GOT3 (cell line): ENCODE measurements at regions not wholly inside any gene's neighbourhood (a gene's known extent, or its start where the extent isn't known, plus 50 kb on each side); places are given as distances from the start of the nearest gene placed in this dataset.

ENCODE experiments used
- DNase-seq: peaks from one replicate; lab custom pipeline; 2025; ENCODE audit warnings: mixed read lengths; lab: John Stamatoyannopoulos, UW

GRCh38 chr3:22210693-22211092, 459.7 kb upstream of the ZNF385D start:
- DNase-seq, result no peak

DNA sequence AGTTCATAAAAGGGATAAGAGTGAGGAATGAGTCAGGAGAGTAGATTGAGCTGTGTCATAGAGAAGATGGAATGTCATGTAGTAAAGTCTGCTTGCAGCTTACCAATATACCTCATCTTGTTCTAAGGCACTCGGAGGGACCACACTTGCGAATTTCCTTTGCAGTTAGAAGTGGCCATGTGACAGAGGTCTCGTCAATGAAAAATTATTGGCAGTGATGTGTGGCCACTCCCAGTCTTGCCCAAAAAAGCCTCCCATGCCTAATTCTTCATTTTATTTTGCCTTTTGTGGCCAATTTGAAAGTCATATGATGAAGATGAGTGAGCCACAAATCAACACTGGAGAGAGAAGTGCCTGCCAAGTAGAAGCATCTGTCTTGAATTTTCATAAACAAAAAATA, 465.6 kb upstream of the ZNF385D start:
- DNase-seq, result no peak

- DNase-seq, result no peak
These were observed 474.2 kb upstream of the ZNF385D start for GRCh38 chr3:22225161-22225560.

- no peak for DNase-seq
These were observed 477.7 kb upstream of the ZNF385D start for GRCh38 chr3:22228705-22229104.

DNA sequence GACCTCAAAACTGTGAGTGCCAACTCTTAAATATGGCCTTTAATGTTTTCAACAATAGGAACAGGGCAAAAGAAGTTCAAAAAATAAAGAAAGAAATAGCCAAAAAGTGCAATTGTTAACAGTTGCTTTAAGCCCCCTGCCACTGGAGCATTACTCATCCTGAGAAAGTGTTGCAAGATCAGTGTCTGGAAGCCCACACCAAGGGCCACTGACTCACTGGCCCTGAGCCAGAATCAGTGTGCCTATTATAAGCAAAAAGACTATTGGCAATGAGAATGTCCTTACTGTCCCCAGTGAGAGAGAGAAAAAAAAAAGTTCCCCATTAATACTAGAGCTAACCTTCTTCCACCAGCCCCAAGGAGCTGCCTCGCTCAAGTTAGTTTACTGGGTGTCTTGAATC, 480.1 kb upstream of the ZNF385D start:
- DNase-seq, result no peak

- DNase-seq, result no peak
These were observed 485.7 kb upstream of the ZNF385D start for GRCh38 chr3:22236490-22237270.

DNA sequence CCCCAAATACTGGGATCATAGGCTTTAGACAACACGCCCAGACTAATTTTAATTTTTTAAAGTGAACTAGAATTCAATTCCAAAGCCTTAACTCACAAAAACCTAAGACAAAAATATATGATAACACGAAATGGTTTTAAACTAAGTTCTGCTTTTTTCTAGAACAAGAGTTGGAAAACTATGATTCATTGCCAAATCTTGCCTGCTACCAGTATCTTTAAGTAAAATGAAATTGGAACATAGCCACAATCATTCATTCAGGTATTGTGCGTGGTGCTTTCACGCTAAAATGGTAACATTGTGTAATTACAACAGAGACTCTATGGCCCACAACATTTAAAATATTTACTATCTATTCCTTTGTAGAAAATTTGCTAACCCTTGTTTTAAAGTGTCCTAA, 488.0 kb upstream of the ZNF385D start:
- no peak for DNase-seq

GRCh38 chr3:22241110-22241509, 490.1 kb upstream of the ZNF385D start:
- DNase-seq, result no peak

DNA sequence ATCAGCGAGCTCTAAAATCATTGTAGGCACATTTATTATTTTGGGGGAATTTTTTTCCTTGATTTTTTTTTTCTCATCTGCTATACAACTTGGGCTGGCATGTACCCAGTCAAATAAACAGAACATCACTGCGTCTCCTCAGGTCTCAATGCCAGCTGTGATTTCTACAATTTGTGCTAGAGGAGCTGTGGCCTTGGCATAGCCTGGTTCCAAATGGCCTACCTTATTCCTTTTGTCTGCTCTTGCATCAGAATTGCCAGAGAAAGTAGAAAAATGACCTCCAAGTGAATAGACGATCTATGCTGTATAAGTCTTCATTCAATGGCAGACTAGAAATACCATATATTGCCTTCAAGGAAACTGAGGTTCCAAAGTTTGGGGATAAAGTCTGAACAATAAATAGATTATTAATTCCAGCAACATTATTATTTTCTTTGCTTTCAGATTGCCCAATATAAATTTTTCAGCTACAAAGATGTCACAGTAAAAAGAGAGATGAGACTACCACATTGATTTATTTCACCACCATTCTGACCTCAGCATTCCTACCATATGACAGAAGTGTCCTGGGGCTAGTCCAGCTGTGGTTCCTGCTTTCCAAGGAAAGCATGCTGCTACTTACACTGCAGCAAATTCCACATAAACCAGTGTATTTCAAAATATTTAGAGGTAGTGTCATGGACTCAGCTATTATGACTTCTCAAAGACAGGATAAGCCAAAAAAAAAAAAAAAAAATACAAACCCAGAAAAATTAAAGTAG, 493.9 kb upstream of the ZNF385D start:
- DNase-seq, result no peak

DNA sequence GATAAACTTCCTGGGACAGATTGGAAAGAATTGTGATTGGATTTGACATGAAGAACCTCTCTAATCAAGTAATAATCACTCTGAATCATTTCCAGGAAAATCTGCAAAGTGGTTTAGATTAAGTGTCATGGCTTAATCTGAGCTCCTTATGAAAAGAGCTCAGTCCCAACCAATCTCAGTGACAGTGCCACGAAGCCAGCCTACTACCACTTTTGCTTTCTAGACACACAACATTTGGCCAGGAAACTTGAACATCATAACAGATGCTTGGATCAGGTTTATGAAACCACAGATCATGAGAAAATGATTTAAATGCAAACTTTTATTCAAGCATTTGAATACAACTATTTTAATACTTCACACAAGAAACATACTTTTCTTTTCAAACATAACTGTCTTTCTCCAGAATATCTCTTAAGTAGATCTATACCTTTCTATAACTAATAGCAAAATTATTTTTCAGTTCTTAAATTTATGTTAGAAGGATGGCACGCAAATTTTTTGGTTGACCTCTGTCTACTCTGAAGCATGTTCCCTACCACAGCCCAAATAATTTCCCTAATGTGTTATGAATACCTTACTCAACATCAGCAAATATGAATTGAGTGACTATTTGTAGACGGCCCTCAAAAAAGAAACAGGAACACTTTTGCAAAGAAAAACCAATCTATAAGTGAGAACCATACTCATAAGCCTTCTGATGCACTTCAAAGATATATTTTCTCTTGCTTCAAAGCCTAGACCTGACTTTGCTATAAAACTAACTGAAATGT, 495.0 kb upstream of the ZNF385D start:
- no peak for DNase-seq

DNA sequence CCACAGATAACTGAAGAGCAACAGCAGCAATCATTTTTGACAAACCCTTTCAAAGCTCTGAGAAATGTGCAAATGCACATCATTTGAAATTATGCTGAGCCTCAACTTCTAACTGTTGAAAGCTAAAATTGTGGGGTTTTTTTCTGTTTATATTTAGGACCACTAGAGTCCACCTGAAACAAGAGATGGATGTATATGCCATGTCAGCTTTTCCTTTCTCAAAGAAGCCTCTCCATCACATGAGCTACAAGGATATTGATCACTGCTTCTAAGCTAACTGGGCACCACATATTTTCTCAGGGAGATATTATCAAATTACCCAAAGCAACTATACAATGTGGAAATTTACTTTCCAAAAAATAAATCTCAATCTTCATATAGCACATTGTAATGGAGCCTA, 498.6 kb upstream of the ZNF385D start:
- no peak for DNase-seq

- no peak for DNase-seq
These were observed 506.2 kb upstream of the ZNF385D start for GRCh38 chr3:22257252-22257651.

GRCh38 chr3:22262386-22262785, 511.4 kb upstream of the ZNF385D start:
- no peak for DNase-seq

- no peak for DNase-seq
These were observed 512.0 kb upstream of the ZNF385D start for GRCh38 chr3:22263042-22263441.

- DNase-seq, result no peak
These were observed 514.4 kb upstream of the ZNF385D start for GRCh38 chr3:22265403-22265802.

DNA sequence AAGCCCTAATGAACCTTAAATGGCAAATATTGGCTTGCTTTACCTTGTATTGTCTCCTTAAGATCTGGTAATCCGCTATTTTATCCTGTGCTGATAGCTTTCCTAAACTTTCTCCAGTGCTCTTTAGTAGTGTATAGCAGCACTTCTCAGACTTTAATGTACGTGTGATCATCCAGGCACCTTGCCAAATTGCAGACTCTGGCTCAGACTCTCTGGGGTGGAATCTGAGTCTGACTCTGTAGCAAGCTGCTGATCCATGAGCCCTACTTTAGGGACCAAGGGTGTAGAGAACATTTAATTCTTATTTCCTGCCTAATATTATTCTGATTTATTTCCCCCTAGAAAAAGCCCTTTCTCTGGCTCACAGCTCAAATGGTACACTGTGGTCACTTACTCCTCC, 518.8 kb upstream of the ZNF385D start:
- no peak for DNase-seq

DNA sequence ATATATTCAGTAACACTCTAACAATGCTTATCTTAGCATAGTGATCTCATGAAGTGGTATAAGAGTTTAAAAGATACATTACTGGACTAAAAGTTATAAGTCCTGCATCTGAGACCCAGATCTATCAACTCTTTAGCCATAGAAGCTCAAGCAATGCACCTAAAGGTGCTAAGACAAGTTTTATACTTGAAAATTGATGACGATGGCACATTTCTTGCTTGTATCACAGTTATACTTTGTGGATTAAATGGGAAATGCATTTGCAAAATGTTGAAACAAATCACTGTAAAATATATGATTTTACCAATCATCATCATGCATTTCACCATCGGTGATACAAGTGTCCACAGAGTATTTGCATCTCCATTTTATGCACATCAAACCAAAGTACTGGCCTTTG, 525.3 kb upstream of the ZNF385D start:
- no peak for DNase-seq

DNA sequence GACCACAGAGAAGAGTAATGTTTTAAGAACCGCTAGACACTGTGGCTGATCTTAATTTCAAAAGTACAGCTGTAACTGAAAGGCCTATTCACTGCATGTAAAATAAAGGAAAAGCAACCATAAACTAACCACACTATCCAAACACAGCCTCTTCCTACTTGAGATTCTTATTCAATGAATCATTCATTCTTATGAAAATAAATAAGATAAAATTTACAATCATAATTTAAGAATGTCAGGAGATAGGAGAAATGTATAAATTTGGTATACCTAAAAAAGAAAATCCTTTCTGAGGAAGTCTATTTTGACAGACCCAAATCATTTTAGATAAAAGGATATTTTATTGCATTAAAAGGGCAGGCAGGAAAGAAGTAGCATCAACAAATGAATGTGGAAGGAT, 533.5 kb upstream of the ZNF385D start:
- no peak for DNase-seq

- DNase-seq, result no peak
These were observed 537.7 kb upstream of the ZNF385D start for GRCh38 chr3:22288756-22289155.

GRCh38 chr3:22292681-22293080, 541.7 kb upstream of the ZNF385D start:
- no peak for DNase-seq

DNA sequence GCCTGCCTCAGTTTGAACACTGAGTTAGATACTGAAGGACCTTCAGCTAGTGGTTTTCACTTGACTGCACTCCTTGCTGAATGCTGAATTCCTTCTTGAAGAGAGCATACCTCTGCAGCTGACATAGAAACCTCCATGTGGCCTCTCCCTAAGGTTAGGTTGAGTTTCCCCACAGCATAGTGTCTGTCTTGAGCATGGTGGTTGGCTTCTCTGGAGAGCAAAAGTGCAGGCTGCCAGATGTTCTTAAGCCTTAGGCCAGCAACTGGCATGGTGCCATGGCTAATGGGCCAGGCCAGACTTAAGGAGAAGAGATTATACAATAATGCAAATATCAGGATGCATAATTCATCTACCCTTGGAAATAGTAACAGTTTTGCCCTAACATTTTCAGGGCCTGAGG, 545.6 kb upstream of the ZNF385D start:
- DNase-seq, result no peak

DNA sequence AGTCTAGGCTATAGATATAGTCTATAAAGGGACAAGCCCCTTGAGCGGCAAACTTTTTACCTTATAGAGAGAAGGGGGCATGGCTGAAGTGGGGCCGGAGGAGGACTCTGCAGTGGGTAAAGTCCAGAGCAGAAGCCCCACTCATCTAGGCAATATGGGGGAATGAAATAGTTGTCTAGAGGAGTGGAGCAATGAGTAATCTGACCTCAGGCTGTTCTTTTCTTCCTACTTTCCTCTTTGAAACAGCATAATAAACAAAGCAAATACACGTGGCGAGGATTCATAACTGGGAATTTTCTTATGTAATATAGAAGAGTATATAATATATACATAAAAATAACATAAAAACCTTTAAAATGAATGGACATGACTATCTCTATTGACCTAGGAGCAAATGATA, 546.4 kb upstream of the ZNF385D start:
- DNase-seq, result no peak

- no peak for DNase-seq
These were observed 555.4 kb upstream of the ZNF385D start for GRCh38 chr3:22306454-22306853.
